ENCODE measurements at regions not wholly inside any gene's neighbourhood (a gene's known extent, or its start where the extent isn't known, plus 50 kb on each side); places are given as distances from the start of the nearest gene placed in this dataset.
"Not testable (repeated sequence)": the region's sequence is repeated elsewhere in the genome, so short reads cannot be mapped to it uniquely, and the experiment has no call there.

DNA sequence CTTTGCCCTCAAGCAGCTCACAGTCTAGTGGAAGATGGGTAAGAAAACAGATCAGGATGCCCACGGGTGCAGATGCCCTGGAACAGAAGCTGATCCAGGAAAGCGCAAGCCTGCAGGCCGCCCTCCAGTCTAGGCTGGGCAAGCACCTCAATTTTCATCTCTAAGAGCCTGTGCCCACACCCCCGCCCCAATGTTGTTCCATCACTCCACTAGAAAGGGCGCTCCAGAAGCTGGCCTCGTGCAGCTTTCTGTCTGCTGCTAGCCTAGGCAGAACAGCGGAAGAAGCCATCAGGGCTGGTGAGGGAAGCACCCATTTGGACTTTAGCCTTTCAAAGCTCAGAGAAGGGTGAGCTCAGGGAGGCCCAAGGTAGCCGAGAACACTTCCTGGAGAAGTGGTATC lies 527.1 kb downstream of the TP53TG3F start:
- POLR2A ChIA-PET (ENCODE audit: unreplicated experiment) = not testable (repeated sequence)

DNA sequence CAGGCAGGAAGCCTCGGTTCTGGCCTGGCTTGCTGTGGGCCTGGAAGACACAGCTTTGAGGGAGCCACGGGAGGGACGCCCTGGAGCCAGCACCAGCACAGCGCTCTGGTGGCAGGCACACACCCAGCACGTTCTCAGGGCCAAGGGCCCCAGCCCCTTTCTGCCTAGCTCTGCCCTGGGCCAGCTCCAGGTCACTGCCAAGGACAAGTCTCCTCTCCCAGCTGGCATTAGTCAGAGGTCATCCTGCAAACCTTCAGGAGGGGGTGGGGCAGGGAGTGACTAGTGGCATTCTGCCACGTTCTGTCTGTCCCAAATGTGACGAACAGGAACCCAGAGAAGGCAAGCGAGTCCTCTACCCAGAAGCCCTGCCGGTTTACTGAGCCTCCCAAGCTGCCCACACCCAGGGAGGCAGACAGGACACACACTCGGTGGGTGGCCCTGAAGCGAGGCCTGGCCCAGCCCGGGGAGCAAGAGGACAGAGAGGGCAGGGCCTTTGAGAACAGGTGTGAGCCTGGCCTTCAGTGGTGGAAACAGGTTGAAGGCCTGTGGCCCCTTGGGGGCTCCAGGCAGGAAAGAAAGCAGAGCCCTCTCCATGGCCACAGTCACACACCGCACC lies 528.0 kb downstream of the TP53TG3F start:
- WGBS, 2 experiments (ENCODE audit: extremely low coverage in 2 of 2, insufficient read length in 1 of 2) = no CpG with 5 or more reads among the region's 13 CpGs
- not testable (repeated sequence) for H3K23ac ChIP-seq (ENCODE audit: low read depth, low read length); H3K4me1 ChIP-seq (ENCODE audit: control insufficient read depth, insufficient read depth, low read length)

More for the DNA sequence above, 527.1 kb downstream of the TP53TG3F start:
- H3K36me3 ChIP-seq (ENCODE audit: control insufficient read depth, insufficient read depth, low read length); H2AK5ac ChIP-seq (ENCODE audit: low read depth, low read length); H4K8ac ChIP-seq (ENCODE audit: low read depth in 2 of 2, low read length in 2 of 2); H3K4ac ChIP-seq (ENCODE audit: low read depth, low read length); H3K9me3 ChIP-seq (ENCODE audit: control insufficient read depth, insufficient read depth, low read length); H2AK9ac ChIP-seq (replicated peaks; ENCODE audit: low read depth, low read length, poor library complexity); H3K9me1 ChIP-seq (ENCODE audit: insufficient read depth, low read length); H3K9ac ChIP-seq (ENCODE audit: low read depth, low read length); intact Hi-C loops (cut with micrococcal nuclease); H3K27me3 ChIP-seq (ENCODE audit: control insufficient read depth, insufficient read depth, low read length); H4K91ac ChIP-seq (ENCODE audit: insufficient read depth, low read depth, low read length); H3K18ac ChIP-seq (ENCODE audit: low read depth, low read length); ATAC-seq (ENCODE audit: low read depth); H2BK20ac ChIP-seq (ENCODE audit: low read depth, low read length); BruUV-seq (replicated peaks); DNase-seq; H3K79me1 ChIP-seq (ENCODE audit: low read depth in 1 of 2, low read length in 2 of 2); H3K23ac ChIP-seq (ENCODE audit: low read depth, low read length); H3K4me3 ChIP-seq (ENCODE audit: insufficient read depth, low read depth, low read length); H4K20me1 ChIP-seq (ENCODE audit: insufficient read depth, low read length); H2BK5ac ChIP-seq (ENCODE audit: low read depth, low read length, poor library complexity, severe bottlenecking); CTCF ChIA-PET; H3K14ac ChIP-seq (replicated peaks; ENCODE audit: low read depth, low read length); H2AFZ ChIP-seq (replicated peaks; ENCODE audit: low read length, poor library complexity); H2BK120ac ChIP-seq (ENCODE audit: low read depth, low read length); dilution Hi-C loops (cut with HindIII; ENCODE audit: low sequenced_read_pairs, unreplicated experiment); H4K5ac ChIP-seq (ENCODE audit: low read depth, low read length); H2BK15ac ChIP-seq (ENCODE audit: low read depth, low read length); H3K27ac ChIP-seq (ENCODE audit: insufficient read depth, low read length); H3K4me2 ChIP-seq (ENCODE audit: low read depth, low read length); H3K56ac ChIP-seq (ENCODE audit: extremely low read depth, insufficient read depth, low read length); H3K4me1 ChIP-seq (ENCODE audit: control insufficient read depth, insufficient read depth, low read length); in situ Hi-C loops (cut with MboI; ENCODE audit: low sequenced_read_pairs): not testable (repeated sequence)
- no CpG with 5 or more reads among the region's 8 CpGs for WGBS, 2 experiments (ENCODE audit: extremely low coverage in 2 of 2, insufficient read length in 1 of 2)

More for the DNA sequence above, 528.0 kb downstream of the TP53TG3F start:
- H3K9ac ChIP-seq (ENCODE audit: low read depth, low read length); H2BK20ac ChIP-seq (ENCODE audit: low read depth, low read length); H3K79me1 ChIP-seq (ENCODE audit: low read depth in 1 of 2, low read length in 2 of 2); H2AK5ac ChIP-seq (ENCODE audit: low read depth, low read length); intact Hi-C loops (cut with micrococcal nuclease); CTCF ChIA-PET; H3K4me2 ChIP-seq (ENCODE audit: low read depth, low read length); H4K8ac ChIP-seq (ENCODE audit: low read depth in 2 of 2, low read length in 2 of 2); H3K36me3 ChIP-seq (ENCODE audit: control insufficient read depth, insufficient read depth, low read length); H3K27ac ChIP-seq (ENCODE audit: insufficient read depth, low read length); H3K27me3 ChIP-seq (ENCODE audit: control insufficient read depth, insufficient read depth, low read length); H4K20me1 ChIP-seq (ENCODE audit: insufficient read depth, low read length); H4K91ac ChIP-seq (ENCODE audit: insufficient read depth, low read depth, low read length); BruUV-seq (replicated peaks); H2BK5ac ChIP-seq (ENCODE audit: low read depth, low read length, poor library complexity, severe bottlenecking); H2BK120ac ChIP-seq (ENCODE audit: low read depth, low read length); ATAC-seq (ENCODE audit: low read depth); H2AK9ac ChIP-seq (replicated peaks; ENCODE audit: low read depth, low read length, poor library complexity); H3K9me1 ChIP-seq (ENCODE audit: insufficient read depth, low read length); DNase-seq; H2AFZ ChIP-seq (replicated peaks; ENCODE audit: low read length, poor library complexity); H3K4ac ChIP-seq (ENCODE audit: low read depth, low read length); in situ Hi-C loops (cut with MboI; ENCODE audit: low sequenced_read_pairs); H3K18ac ChIP-seq (ENCODE audit: low read depth, low read length); H4K5ac ChIP-seq (ENCODE audit: low read depth, low read length); H3K56ac ChIP-seq (ENCODE audit: extremely low read depth, insufficient read depth, low read length); POLR2A ChIA-PET (ENCODE audit: unreplicated experiment); dilution Hi-C loops (cut with HindIII; ENCODE audit: low sequenced_read_pairs, unreplicated experiment); H2BK15ac ChIP-seq (ENCODE audit: low read depth, low read length); H3K4me3 ChIP-seq (ENCODE audit: insufficient read depth, low read depth, low read length); H3K14ac ChIP-seq (replicated peaks; ENCODE audit: low read depth, low read length); H3K9me3 ChIP-seq (ENCODE audit: control insufficient read depth, insufficient read depth, low read length): not testable (repeated sequence)

Measured in IMR-90 (cell line).